GM23338 (cell line): ENCODE measurements at regions not wholly inside any gene's neighbourhood (a gene's known extent, or its start where the extent isn't known, plus 50 kb on each side); places are given as distances from the start of the nearest gene placed in this dataset.
"Not testable (repeated sequence)": the region's sequence is repeated elsewhere in the genome, so short reads cannot be mapped to it uniquely, and the experiment has no call there.

Source experiments
- ATAC-seq: fragments of 200-7000 bp; cut with Tn5 transposase; 3 replicates; pipeline ENCODE4 v1.9.1; 2020
- DNase-seq: peaks from one replicate; pipeline ENCODE4 v3.0.0-alpha.2; 2015; ENCODE audit warnings: low spot score
- H2AFZ ChIP-seq: fragments of 200-600 bp; sonication (generic); 2 replicates; pipeline ENCODE4 v1.8.0; 2016; ENCODE audit warnings: antibody characterized with exemption, mild to moderate bottlenecking, moderate library complexity
- H3F3A ChIP-seq: fragments of 200-600 bp; sonication (generic); replicated peaks from 2 replicates; pipeline ENCODE4 v1.8.0; 2017; ENCODE audit warnings: antibody characterized with exemption, mixed run types, low read depth
- H3K27ac ChIP-seq: fragments of 200-600 bp; sonication (generic); 2 replicates; pipeline ENCODE4 v1.6.1; 2016; ENCODE audit warnings: low read depth
- H3K27me3 ChIP-seq: fragments of 200-600 bp; sonication (generic); 2 replicates; pipeline ENCODE4 v1.8.0; 2016; ENCODE audit warnings: mild to moderate bottlenecking, mixed run types, moderate library complexity; ENCODE audit not compliant: insufficient read depth
- H3K36me3 ChIP-seq: fragments of 200-600 bp; sonication (generic); 2 replicates; pipeline ENCODE4 v1.8.0; 2016; ENCODE audit warnings: mild to moderate bottlenecking; ENCODE audit not compliant: insufficient read depth
- H3K4me1 ChIP-seq: fragments of 200-600 bp; sonication (generic); 2 replicates; pipeline ENCODE4 v1.8.0; 2016; ENCODE audit warnings: mild to moderate bottlenecking, moderate library complexity; ENCODE audit not compliant: insufficient read depth
- H3K4me2 ChIP-seq: fragments of 200-600 bp; sonication (generic); 2 replicates; pipeline ENCODE4 v1.7.1; 2017; ENCODE audit warnings: mixed run types
- H3K4me3 ChIP-seq: fragments of 200-600 bp; sonication (generic); 2 replicates; pipeline ENCODE4 v1.6.1; 2016; ENCODE audit warnings: mixed run types
- H3K79me2 ChIP-seq: fragments of 200-600 bp; sonication (generic); replicated peaks from 2 replicates; pipeline ENCODE4 v1.8.0; 2017; ENCODE audit warnings: mild to moderate bottlenecking; ENCODE audit not compliant: insufficient read depth
- H3K9me2 ChIP-seq: fragments of 200-600 bp; sonication (generic); 2 replicates; pipeline ENCODE4 v1.8.0; 2017; ENCODE audit not compliant: insufficient read depth
- H4K20me1 ChIP-seq: fragments of 200-600 bp; sonication (generic); replicated peaks from 2 replicates; pipeline ENCODE4 v1.8.0; 2017; ENCODE audit warnings: mild to moderate bottlenecking; ENCODE audit not compliant: insufficient read depth
- H3K27ac Mint-ChIP-seq: 2 replicates; pipeline ENCODE4 v1.8.0; 2020; ENCODE audit warnings: inconsistent platforms, mild to moderate bottlenecking, moderate library complexity, mixed read lengths
- H3K27me3 Mint-ChIP-seq: 3 replicates; pipeline ENCODE4 v1.8.0; 2022; ENCODE audit warnings: low read depth, mild to moderate bottlenecking, moderate library complexity, mixed read lengths, inconsistent platforms; ENCODE audit not compliant: insufficient read depth, poor library complexity
- H3K36me3 Mint-ChIP-seq: 3 replicates; pipeline ENCODE4 v1.8.0; 2021; ENCODE audit warnings: low read depth, mild to moderate bottlenecking, inconsistent platforms, moderate library complexity, mixed read lengths
- H3K4me1 Mint-ChIP-seq: 3 replicates; pipeline ENCODE4 v1.8.0; 2020; ENCODE audit warnings: mild to moderate bottlenecking, inconsistent platforms, mixed read lengths
- H3K4me3 Mint-ChIP-seq: 3 replicates; pipeline ENCODE4 v1.8.0; 2021; ENCODE audit warnings: moderate library complexity, mild to moderate bottlenecking, inconsistent platforms, mixed read lengths
- H3K9me3 Mint-ChIP-seq: 3 replicates; pipeline ENCODE4 v1.8.0; 2020; ENCODE audit warnings: moderate library complexity, mild to moderate bottlenecking, inconsistent platforms, mixed read lengths
- JUNB ChIP-seq: IDR thresholded peaks from one replicate; pipeline ENCODE4 v1.6.1; 2016; ENCODE audit warnings: antibody characterized with exemption; ENCODE audit not compliant: unreplicated experiment
- POLR2AphosphoS5 ChIP-seq: IDR thresholded peaks from 2 replicates; pipeline ENCODE4 v1.6.1; 2016; ENCODE audit warnings: antibody characterized with exemption, low read depth
- REST ChIP-seq: IDR thresholded peaks from one replicate; pipeline ENCODE4 v1.6.1; 2018; ENCODE audit warnings: antibody characterized with exemption; ENCODE audit not compliant: unreplicated experiment
- ZNF114 ChIP-seq: fragments of 250-450 bp; sonication (Bioruptor Pico); IDR thresholded peaks from 2 replicates; pipeline ENCODE4 v1.5.0; 2020; ENCODE audit warnings: mild to moderate bottlenecking, moderate library complexity
- ZNF331 ChIP-seq: fragments of 250-450 bp; sonication (Bioruptor Pico); IDR thresholded peaks from 2 replicates; pipeline ENCODE4 v1.5.0; 2020; ENCODE audit warnings: low read depth, mild to moderate bottlenecking, moderate library complexity
- ZNF462 ChIP-seq: fragments of 250-450 bp; sonication (Bioruptor Pico); IDR thresholded peaks from 2 replicates; pipeline ENCODE4 v1.5.0; 2020; ENCODE audit warnings: mild to moderate bottlenecking, moderate library complexity

GRCh38 chr6:86412057-86412456 lies 525.3 kb upstream of the HTR1E start (continued):
- TF ChIP-seq REST: no peak
- TF ChIP-seq ZNF114 (CRISPR knock-in tag): no peak
- no peak for TF ChIP-seq POLR2AphosphoS5

- Histone ChIP-seq H3K36me3 (no peaks in the 10 kb centered on the region), H3K4me3 (no peak overlapping the region), H3K4me2 (no peak overlapping the region), H4K20me1 (no peaks in the 10 kb centered on the region), H3K9me2 (no peaks in the 10 kb centered on the region; the same call in 1 of the 2 replicates), H2AFZ (no peak overlapping the region; the same call in 1 of the 2 replicates), H3K79me2 (no peaks in the 10 kb centered on the region), H3K27ac (no peak overlapping the region), H3K4me1 (no peaks in the 10 kb centered on the region), H3K27me3 (no peaks in the 10 kb centered on the region), H3F3A (no peaks in the 10 kb centered on the region)
- no peaks in the 10 kb centered on the region for H3K36me3 Mint-ChIP-seq
- no peak overlapping the region for H3K4me3 Mint-ChIP-seq
- no peaks in the 10 kb centered on the region for H3K27me3 Mint-ChIP-seq
- no peak for ATAC-seq
- no peak overlapping the region for H3K27ac Mint-ChIP-seq
- TF ChIP-seq ZNF114 (CRISPR knock-in tag): no peak
- TF ChIP-seq ZNF462 (CRISPR knock-in tag): no peak
- TF ChIP-seq REST: no peak
- TF ChIP-seq POLR2AphosphoS5: no peak
- TF ChIP-seq JUNB: no peak
- TF ChIP-seq ZNF331 (CRISPR knock-in tag): no peak
- H3K4me1 Mint-ChIP-seq: no peaks in the 10 kb centered on the region
- H3K9me3 Mint-ChIP-seq: peaks cover 5% of the 10 kb centered on the region; the same call in 1 of the 3 replicates
- no peak for DNase-seq
Observed at GRCh38 chr6:86407128-86407527, 530.2 kb upstream of the HTR1E start.

- H3K79me2 ChIP-seq, H3K27me3 Mint-ChIP-seq, H3K4me3 ChIP-seq, H2AFZ ChIP-seq, ATAC-seq, H3K4me3 Mint-ChIP-seq, H3K4me1 Mint-ChIP-seq, DNase-seq, H3K9me2 ChIP-seq, H3K27me3 ChIP-seq, H3K36me3 ChIP-seq, H4K20me1 ChIP-seq, H3K27ac Mint-ChIP-seq, H3K27ac ChIP-seq, H3F3A ChIP-seq, H3K4me1 ChIP-seq, H3K4me2 ChIP-seq: not testable (repeated sequence)
- peaks cover 63% of the 10 kb centered on the region for H3K9me3 Mint-ChIP-seq
- H3K36me3 Mint-ChIP-seq: peaks cover 19% of the 10 kb centered on the region; the same call in 2 of the 3 replicates
Observed at GRCh38 chr6:86392850-86393249, 544.5 kb upstream of the HTR1E start.
